SK-N-SH (cell line): ENCODE measurements at regions not wholly inside any gene's neighbourhood (a gene's known extent, or its start where the extent isn't known, plus 50 kb on each side); places are given as distances from the start of the nearest gene placed in this dataset.

ENCODE experiments used
- CTCF ChIA-PET: fragments of 300-600, 350-600 bp; formaldehyde crosslinking; extraction: SDS; loops from one replicate; lab custom pipeline; 2021; lab: Yijun Ruan, JAX
- POLR2A ChIA-PET: fragments of 350-600 bp; sonication (Branson Sonifier 250); formaldehyde crosslinking; extraction: SDS; loops from one replicate; lab custom pipeline; 2020; ENCODE audit warnings: antibody characterized with exemption, inconsistent platforms; lab: Yijun Ruan, JAX
- DNase-seq: peaks from one replicate; pipeline ENCODE4 v3.0.0; 2012
- H2AFZ ChIP-seq: fragments of 200-600 bp; sonication (generic); 2 replicates; pipeline ENCODE4 v1.8.1; 2016; ENCODE audit warnings: antibody characterized with exemption, mild to moderate bottlenecking, low read depth
- H3F3A ChIP-seq: fragments of 200-600 bp; sonication (generic); replicated peaks from 2 replicates; pipeline ENCODE3; 2016; ENCODE audit warnings: antibody characterized with exemption, mild to moderate bottlenecking; ENCODE audit not compliant: insufficient read depth
- H3K27ac ChIP-seq, 2 experiments: fragments of 200-500 bp in 1 of 2; fragments of 200-600 bp in 1 of 2; sonication (Bioruptor generic) in 1 of 2; sonication (generic), shearing (Covaris generic) in 1 of 2; 2 replicates each; pipeline versions ENCODE4 v1.5.1 to v1.6.1; 2014 to 2016; ENCODE audit warnings: low read depth in 2 of 2, inconsistent platforms in 1 of 2, low read length in 1 of 2, mild to moderate bottlenecking in 1 of 2, mixed read lengths in 1 of 2
- H3K27me3 ChIP-seq: fragments of 200-600 bp; sonication (generic), shearing (Covaris generic); 2 replicates; pipeline ENCODE4 v1.6.1; 2016; ENCODE audit warnings: mixed run types; ENCODE audit not compliant: insufficient read depth
- H3K36me3 ChIP-seq, 2 experiments: fragments of 200-500 bp in 1 of 2; fragments of 200-600 bp in 1 of 2; sonication (Bioruptor generic) in 1 of 2; sonication (generic) in 1 of 2; replicated peaks in 1 of 2; 2 replicates each; pipeline versions ENCODE3 to v1.5.1; 2014 to 2016; ENCODE audit warnings: low read length in 1 of 2, mild to moderate bottlenecking in 1 of 2; ENCODE audit not compliant: insufficient read depth in 2 of 2, control insufficient read depth in 1 of 2
- H3K4me1 ChIP-seq, 2 experiments: fragments of 200-500 bp in 1 of 2; fragments of 200-600 bp in 1 of 2; sonication (Bioruptor generic) in 1 of 2; sonication (generic), shearing (Covaris generic) in 1 of 2; 2 replicates each; pipeline versions ENCODE4 v1.5.1 to v1.6.1; 2014 to 2016; ENCODE audit warnings: low read depth in 1 of 2, low read length in 1 of 2, mixed run types in 1 of 2; ENCODE audit not compliant: insufficient read depth in 2 of 2, control insufficient read depth in 1 of 2
- H3K4me2 ChIP-seq: fragments of 200-600 bp; sonication (generic), shearing (Covaris generic); 2 replicates; pipeline ENCODE4 v1.6.1; 2017; ENCODE audit warnings: mixed run types
- H3K4me3 ChIP-seq, 2 experiments: fragments of 200-500 bp in 1 of 2; fragments of 200-600 bp in 1 of 2; sonication (Bioruptor generic) in 1 of 2; sonication (generic), shearing (Covaris generic) in 1 of 2; 2 replicates each; pipeline versions ENCODE4 v1.5.1 to v1.8.1; 2014 to 2016; ENCODE audit warnings: low read depth in 2 of 2, inconsistent platforms in 1 of 2, low read length in 1 of 2, mild to moderate bottlenecking in 1 of 2, mixed read lengths in 1 of 2, moderate library complexity in 1 of 2
- H3K79me2 ChIP-seq: fragments of 200-600 bp; sonication (generic); 2 replicates; pipeline ENCODE4 v1.8.1; 2017; ENCODE audit warnings: mild to moderate bottlenecking; ENCODE audit not compliant: insufficient read depth
- H3K9ac ChIP-seq: fragments of 200-600 bp; sonication (generic); 2 replicates; pipeline ENCODE4 v1.6.1; 2017; ENCODE audit warnings: mixed run types
- H3K9me2 ChIP-seq: fragments of 200-600 bp; sonication (generic); 2 replicates; pipeline ENCODE4 v1.6.1; 2017; ENCODE audit warnings: mixed run types
- H3K9me3 ChIP-seq: fragments of 200-600 bp; sonication (generic); 2 replicates; pipeline ENCODE4 v1.6.1; 2017; ENCODE audit warnings: mixed run types, mild to moderate bottlenecking, moderate library complexity
- H4K20me1 ChIP-seq: fragments of 200-600 bp; sonication (generic); 2 replicates; pipeline ENCODE4 v1.6.1; 2017; ENCODE audit warnings: mild to moderate bottlenecking, mixed run types; ENCODE audit not compliant: insufficient read depth
- CHD2 ChIP-seq: fragments of 150-350 bp; IDR thresholded peaks from 2 replicates; pipeline ENCODE4 v1.6.1; 2018; ENCODE audit warnings: low read length; ENCODE audit not compliant: partially characterized antibody
- EZH2phosphoT487 ChIP-seq: fragments of 200-600 bp; sonication (generic); IDR thresholded peaks from 2 replicates; pipeline ENCODE4 v1.6.1; 2017; ENCODE audit warnings: low read depth, mixed run types, mild to moderate bottlenecking, antibody characterized with exemption, moderate library complexity, borderline replicate concordance
- FOSL2 ChIP-seq: IDR thresholded peaks from 2 replicates; pipeline ENCODE4 v1.4.0; 2012; ENCODE audit warnings: low read depth, mild to moderate bottlenecking, moderate library complexity, borderline replicate concordance
- GABPA ChIP-seq: IDR thresholded peaks from 2 replicates; pipeline ENCODE4 v1.4.0; 2012; ENCODE audit warnings: low read depth, mild to moderate bottlenecking
- MEF2A ChIP-seq: IDR thresholded peaks from 2 replicates; pipeline ENCODE4 v1.4.0; 2012; ENCODE audit warnings: low read depth, borderline replicate concordance
- MXI1 ChIP-seq: IDR thresholded peaks from 2 replicates; pipeline ENCODE4 v1.6.1; 2012; ENCODE audit warnings: mild to moderate bottlenecking, low read depth, low read length, improper control_type of control experiment
- NFIC ChIP-seq: IDR thresholded peaks from 2 replicates; pipeline ENCODE4 v1.4.0; 2012; ENCODE audit warnings: borderline replicate concordance
- NRF1 ChIP-seq: IDR thresholded peaks from 2 replicates; pipeline ENCODE4 v1.6.1; 2012; ENCODE audit warnings: low read depth, mild to moderate bottlenecking, low read length
- POLR2AphosphoS5 ChIP-seq: IDR thresholded peaks from 2 replicates; pipeline ENCODE4 v1.6.1; 2012; ENCODE audit warnings: low read depth, low read length
- RXRA ChIP-seq: IDR thresholded peaks from 2 replicates; pipeline ENCODE4 v1.4.0; 2012; ENCODE audit warnings: low read depth, mild to moderate bottlenecking, borderline replicate concordance
- SIN3A ChIP-seq: IDR thresholded peaks from 2 replicates; pipeline ENCODE4 v1.6.1; 2012; ENCODE audit warnings: low read depth, mild to moderate bottlenecking, low read length, moderate library complexity, borderline replicate concordance
- SMC3 ChIP-seq: IDR thresholded peaks from 2 replicates; pipeline ENCODE4 v1.6.1; 2012; ENCODE audit warnings: low read depth, low read length, improper control_type of control experiment
- TAF1 ChIP-seq: IDR thresholded peaks from 2 replicates; pipeline ENCODE4 v1.6.1; 2012; ENCODE audit warnings: low read depth, mild to moderate bottlenecking, low read length, moderate library complexity, borderline replicate concordance
- TCF12 ChIP-seq: IDR thresholded peaks from 2 replicates; pipeline ENCODE4 v1.4.0; 2012
- TEAD4 ChIP-seq: IDR thresholded peaks from 2 replicates; pipeline ENCODE4 v1.4.0; 2012; ENCODE audit warnings: mild to moderate bottlenecking, borderline replicate concordance; ENCODE audit not compliant: insufficient read depth
- USF1 ChIP-seq: IDR thresholded peaks from 2 replicates; pipeline ENCODE4 v1.4.0; 2012; ENCODE audit warnings: low read depth, borderline replicate concordance
- ZBTB33 ChIP-seq: IDR thresholded peaks from 2 replicates; pipeline ENCODE4 v1.4.0; 2012; ENCODE audit warnings: low read depth, borderline replicate concordance
- WGBS: methylation state at CpG from one replicate; pipeline ENCODE4 v1.1.6; 2017; ENCODE audit warnings: low lambda C conversion rate; 5-methylcytosine and 5-hydroxymethylcytosine counted together
- TF ChIP-seq, protein P1 (sequence below): IDR thresholded peaks from 2 replicates; pipeline ENCODE4 v1.4.0; 2012; ENCODE audit warnings: low read depth
- TF ChIP-seq, protein P2 (sequence below): IDR thresholded peaks from 2 replicates; pipeline ENCODE4; 2012
- TF ChIP-seq, protein P3 (sequence below): IDR thresholded peaks from 2 replicates; pipeline ENCODE4 v1.6.1; 2012; ENCODE audit warnings: mild to moderate bottlenecking, low read depth, low read length, moderate library complexity

DNA sequence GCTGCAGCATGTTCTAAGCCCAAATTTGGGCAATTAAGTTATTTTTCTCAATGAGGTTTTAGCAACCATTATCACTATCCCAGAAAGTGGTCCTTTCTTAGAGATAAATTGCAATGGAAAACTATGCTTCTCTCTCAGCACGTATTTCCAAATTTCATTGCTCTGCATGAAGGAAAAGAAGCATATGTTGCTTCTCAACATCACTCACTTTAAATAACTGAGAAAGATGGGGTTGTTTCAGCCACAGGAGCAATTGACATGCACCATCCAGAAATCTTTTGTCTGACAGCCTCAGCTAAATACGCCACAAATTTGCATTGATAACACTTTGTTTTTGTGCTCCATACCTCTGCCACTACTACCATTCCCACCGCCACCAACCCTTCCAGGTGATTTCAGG lies 157.6 kb upstream of the PKN2 start:
- no peaks in the 10 kb centered on the region for H3K79me2 ChIP-seq
- H3K4me3 ChIP-seq = no peak overlapping the region
- H3K36me3 ChIP-seq = no peaks in the 10 kb centered on the region
- no peak overlapping the region for H3K4me2 ChIP-seq
- H3K27me3 ChIP-seq = no peaks in the 10 kb centered on the region; the same call in 1 of the 2 replicates
- no peak overlapping the region for H3K27ac ChIP-seq
- no peaks in the 10 kb centered on the region for H3F3A ChIP-seq
- POLR2A ChIA-PET = no interaction called here
- no peaks in the 10 kb centered on the region for H3K9me3 ChIP-seq
- H3K9ac ChIP-seq = no peak overlapping the region
- CTCF ChIA-PET = no interaction called here
- WGBS = 10% methylated on average over 3 of the region's 3 CpGs
- no peaks in the 10 kb centered on the region for H4K20me1 ChIP-seq
- TF ChIP-seq SIN3A (no peak), MEF2A (no peak), TEAD4 (no peak), SMC3 (no peak), GABPA (no peak), CHD2 (no peak), FOSL2 (no peak), RXRA (no peak), NRF1 (no peak), MXI1 (no peak), ZBTB33 (no peak), TCF12 (no peak), NFIC (no peak), EZH2phosphoT487 (no peak), TAF1 (no peak), USF1 (no peak), POLR2AphosphoS5 (no peak)
- TF ChIP-seq, protein P1, sequence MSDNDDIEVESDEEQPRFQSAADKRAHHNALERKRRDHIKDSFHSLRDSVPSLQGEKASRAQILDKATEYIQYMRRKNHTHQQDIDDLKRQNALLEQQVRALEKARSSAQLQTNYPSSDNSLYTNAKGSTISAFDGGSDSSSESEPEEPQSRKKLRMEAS = no peak
- TF ChIP-seq, protein P2, sequence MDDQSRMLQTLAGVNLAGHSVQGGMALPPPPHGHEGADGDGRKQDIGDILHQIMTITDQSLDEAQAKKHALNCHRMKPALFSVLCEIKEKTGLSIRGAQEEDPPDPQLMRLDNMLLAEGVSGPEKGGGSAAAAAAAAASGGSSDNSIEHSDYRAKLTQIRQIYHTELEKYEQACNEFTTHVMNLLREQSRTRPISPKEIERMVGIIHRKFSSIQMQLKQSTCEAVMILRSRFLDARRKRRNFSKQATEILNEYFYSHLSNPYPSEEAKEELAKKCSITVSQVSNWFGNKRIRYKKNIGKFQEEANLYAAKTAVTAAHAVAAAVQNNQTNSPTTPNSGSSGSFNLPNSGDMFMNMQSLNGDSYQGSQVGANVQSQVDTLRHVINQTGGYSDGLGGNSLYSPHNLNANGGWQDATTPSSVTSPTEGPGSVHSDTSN = no peak
- TF ChIP-seq, protein P3, sequence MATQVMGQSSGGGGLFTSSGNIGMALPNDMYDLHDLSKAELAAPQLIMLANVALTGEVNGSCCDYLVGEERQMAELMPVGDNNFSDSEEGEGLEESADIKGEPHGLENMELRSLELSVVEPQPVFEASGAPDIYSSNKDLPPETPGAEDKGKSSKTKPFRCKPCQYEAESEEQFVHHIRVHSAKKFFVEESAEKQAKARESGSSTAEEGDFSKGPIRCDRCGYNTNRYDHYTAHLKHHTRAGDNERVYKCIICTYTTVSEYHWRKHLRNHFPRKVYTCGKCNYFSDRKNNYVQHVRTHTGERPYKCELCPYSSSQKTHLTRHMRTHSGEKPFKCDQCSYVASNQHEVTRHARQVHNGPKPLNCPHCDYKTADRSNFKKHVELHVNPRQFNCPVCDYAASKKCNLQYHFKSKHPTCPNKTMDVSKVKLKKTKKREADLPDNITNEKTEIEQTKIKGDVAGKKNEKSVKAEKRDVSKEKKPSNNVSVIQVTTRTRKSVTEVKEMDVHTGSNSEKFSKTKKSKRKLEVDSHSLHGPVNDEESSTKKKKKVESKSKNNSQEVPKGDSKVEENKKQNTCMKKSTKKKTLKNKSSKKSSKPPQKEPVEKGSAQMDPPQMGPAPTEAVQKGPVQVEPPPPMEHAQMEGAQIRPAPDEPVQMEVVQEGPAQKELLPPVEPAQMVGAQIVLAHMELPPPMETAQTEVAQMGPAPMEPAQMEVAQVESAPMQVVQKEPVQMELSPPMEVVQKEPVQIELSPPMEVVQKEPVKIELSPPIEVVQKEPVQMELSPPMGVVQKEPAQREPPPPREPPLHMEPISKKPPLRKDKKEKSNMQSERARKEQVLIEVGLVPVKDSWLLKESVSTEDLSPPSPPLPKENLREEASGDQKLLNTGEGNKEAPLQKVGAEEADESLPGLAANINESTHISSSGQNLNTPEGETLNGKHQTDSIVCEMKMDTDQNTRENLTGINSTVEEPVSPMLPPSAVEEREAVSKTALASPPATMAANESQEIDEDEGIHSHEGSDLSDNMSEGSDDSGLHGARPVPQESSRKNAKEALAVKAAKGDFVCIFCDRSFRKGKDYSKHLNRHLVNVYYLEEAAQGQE = no peak
- TF ChIP-seq, all 33 proteins: peak for 0
- no peak overlapping the region for H2AFZ ChIP-seq
- H3K4me1 ChIP-seq = no peaks in the 10 kb centered on the region
- no peak for DNase-seq
- no peaks in the 10 kb centered on the region for H3K9me2 ChIP-seq
